HG03103 (cell line): ENCODE measurements at regions not wholly inside any gene's neighbourhood (a gene's known extent, or its start where the extent isn't known, plus 50 kb on each side); places are given as distances from the start of the nearest gene placed in this dataset.

Experiments
- ATAC-seq: cut with Tn5 transposase; IDR thresholded peaks from one replicate; pipeline ENCODE4 v1.9.1; 2021; ENCODE audit warnings: low read depth; ENCODE audit not compliant: unreplicated experiment

DNA sequence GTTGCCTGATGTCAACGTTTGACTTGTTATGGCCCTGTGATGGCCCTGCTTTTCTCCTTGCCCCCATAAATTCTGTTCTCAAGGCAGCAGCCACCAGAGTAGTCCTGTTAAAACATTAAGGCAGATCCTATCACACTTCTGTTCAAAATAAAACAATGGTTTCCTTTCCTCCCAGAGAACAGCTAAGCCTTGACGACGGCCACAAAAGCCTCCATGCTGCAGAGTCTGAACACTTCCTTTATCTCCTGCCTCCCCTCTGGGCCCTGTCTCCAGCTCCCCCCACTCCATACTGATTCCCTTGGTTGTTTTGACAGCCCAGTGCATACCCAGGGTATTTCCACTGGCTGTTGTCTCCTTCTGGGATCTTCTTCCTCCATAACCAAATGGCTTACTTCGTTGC lies 618.1 kb downstream of the MED13L start:
- no peak for ATAC-seq

DNA sequence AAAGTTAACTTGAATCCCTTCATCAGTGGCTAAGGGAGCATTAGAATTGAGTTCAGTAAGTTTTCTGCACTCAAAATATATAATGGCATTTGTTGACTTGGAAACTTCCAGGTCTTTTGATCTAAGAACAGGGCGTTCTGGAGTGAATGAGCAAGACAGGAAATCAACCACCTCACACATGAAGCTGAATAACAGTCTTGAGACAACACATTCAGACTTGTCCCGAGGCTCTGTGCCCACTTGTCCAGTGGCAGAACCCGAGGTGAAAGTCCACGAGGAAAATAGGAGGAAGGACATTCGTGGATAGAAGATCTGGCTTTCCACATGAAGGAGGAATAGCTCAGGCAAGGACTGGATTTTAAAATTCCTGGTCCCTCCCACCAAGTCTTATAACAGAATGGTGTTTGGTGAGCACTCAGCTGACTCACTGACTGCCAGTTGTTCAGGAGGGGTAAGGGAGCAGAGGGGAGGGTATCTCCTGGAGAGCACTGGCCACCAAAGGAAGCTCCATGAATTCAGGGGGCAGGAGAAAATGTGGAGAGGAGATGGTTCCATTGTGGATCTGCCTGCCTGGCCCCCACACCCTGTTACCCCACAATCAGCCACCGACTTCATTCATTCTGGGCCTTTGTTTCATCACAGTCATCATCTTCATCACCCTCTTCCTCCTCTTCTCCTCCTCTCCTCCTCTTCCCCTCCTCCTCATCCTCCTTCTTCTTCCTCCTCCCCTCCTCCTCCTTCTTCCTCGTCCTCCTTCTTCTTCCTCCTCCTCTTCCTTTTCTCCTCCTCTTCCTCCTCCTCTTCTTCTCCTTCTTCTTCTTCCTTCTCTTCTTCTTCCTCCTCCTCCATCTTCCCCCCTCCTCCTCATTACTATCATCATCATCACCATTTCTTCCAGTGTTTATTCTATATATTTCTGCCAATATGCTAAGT lies 620.1 kb downstream of the MED13L start:
- no peak for ATAC-seq

DNA sequence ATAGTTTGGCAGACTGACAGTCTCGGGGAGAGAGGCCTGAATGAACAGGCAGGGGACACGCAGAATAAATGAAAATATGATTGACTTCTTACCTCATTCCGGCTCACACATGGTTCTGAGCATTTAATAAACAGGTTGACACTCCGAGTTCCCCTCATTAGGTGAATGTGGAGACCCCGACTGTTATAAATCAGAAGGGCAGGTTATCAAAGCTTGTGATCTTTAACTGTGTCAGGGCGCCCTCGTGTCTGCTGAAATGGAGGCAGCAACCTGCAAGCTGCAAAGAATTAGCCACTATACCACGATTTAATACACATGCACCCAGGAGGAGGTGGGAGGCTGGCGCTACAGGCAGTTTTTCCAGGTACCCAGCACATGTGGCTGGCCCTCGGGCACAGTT lies 627.5 kb downstream of the MED13L start:
- no peak for ATAC-seq

DNA sequence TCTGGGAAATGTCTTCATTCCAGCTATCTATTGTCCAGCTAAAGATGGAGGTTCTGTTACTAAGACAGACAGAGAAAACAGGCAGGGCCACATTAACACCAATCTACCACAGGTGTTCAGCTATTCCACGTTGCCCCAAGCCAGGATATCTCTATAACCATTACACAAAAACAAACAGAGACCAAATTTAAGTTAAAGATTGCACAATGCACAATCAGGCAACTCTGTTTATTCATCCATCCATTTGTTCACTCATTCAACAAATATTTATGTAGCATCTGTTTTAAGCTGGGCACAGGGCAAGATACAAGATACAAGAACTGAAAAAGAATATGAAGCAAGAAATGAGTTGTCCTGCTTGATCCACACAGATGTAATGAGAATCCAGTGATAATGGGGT lies 629.0 kb downstream of the MED13L start:
- no peak for ATAC-seq

DNA sequence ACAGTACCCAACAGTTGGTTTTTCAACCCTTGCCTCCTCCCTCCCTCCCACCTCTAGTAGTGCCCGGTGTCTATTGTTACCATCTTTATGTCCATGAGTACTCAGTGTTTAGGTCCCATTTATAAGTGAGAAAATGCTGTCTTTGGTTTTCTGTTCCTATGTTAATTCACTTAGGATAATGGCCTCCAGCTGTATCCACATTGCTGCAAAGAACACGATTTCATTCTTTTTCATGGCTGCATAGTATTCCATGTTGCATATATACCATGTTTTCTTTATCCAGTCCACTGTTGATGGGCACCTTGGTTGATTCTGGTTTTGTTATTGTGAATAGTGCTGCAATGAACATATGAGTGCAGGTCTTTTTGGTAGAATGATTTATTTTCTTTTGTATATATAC lies 631.3 kb downstream of the MED13L start:
- ATAC-seq: no peak

DNA sequence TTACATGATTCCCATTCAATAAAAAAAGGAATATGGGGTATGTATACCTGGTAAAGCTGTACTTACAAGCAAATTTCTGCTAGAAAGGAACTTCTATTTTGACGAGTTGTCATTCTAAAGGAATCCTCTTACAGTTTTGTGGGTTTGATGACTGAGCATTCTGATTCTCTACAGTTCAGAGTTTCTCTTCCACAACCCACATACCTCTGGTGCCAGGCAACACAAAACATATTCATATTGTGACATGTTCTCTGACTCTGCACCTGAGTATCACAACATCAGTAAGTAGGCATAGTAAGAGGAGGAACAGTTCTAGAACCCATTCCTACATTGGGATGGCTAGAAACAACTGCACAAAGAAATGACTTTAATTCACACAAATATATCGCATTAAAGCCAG lies 636.6 kb downstream of the MED13L start:
- no peak for ATAC-seq

DNA sequence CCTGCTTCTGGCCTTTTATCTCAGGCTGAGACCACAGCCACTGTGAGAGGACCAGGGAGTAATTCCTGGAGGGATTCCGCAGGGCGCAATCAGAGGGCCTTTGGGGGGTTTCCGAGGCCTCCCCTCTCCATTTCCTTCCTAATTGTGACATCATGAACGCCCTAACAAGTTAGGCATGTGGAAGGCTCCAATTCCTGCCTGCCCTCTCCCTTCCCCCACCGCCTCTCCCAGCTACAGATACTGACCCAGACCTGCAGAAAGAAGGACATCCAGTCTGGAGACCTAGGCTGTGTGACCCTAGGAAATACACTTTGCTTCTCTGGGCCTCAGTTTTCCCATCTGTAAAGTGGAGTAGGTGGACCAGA lies 637.9 kb downstream of the MED13L start:
- ATAC-seq: no peak

DNA sequence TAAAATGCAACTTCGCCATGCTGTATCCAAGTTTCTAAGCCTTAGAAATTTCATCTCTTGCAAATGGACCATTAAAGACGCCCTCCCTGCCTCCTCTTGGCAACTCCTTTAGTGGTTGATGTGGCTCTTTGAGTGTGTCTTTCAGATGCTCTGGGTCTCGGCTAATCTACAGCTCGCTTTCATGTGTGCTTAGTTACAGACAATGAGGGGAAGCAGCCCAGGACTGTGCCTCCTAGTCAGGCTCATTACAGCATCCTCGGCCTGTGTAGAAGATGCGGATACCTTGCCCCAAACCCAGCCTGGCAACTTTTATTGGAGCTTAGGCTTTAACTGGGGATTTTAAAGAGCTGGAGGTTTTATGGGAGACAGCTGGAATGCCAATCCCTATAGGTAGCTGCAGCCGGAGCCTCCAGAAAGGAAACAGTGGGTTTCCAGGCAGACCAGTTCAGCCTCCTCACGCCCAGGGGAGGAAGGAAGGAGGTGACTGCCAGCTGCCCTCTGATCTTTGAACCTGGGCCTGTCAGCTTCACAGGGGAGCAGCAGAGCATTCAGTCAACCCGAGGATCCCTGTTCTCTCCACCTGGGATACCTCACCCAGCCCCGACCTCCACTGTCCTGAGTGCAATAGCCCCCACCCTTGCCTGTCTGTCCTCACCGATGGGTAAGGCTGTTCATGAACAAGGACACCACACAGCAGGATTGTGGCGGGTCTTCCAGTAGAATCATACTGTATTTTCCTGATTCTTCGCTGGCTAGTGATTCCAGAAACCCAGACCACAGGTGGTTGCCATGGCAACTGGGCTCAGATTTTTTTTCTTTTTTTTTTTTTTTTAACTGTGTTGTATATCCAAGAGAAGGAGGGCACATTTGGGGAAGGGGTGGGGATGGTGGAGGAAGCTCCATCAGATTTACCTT lies 638.5 kb downstream of the MED13L start:
- ATAC-seq: no peak

DNA sequence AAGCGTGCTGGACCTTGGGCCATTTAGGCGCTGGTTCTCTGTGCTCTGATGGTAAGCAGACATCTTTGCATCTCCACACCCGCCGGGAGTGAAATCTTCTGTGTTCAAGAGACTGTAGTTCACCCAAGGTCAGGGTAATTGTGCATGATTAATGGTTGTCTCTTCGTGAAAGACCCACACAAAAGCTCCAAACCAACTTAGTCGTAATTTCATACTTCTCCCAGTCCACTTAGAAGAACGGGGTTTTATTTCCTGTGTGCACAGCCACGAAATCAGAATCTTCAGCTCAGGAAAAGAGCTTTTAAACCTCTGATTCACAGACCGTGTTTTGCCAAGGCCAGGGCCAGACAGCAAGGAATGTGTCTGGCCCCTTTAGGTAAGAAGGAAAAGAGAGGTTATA lies 640.9 kb downstream of the MED13L start:
- no peak for ATAC-seq

DNA sequence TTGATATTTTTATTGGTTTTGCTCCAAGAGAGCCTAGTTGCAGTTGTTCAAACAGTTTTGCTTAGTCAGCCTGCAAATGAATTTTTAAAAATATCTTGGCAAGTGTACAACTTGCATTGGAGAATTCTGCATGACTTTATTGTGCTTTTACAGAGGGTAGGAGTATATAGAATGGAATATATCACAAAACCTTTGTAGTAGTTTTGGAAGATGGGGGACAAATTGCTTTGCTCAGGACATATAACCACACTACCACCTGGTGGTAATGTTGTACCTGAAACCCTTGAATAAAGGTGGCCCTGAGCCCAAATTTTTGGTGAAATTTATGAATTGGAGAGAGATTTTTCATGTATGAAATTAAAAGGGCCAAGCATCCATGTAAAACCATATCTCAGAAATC lies 645.2 kb downstream of the MED13L start:
- ATAC-seq: no peak

DNA sequence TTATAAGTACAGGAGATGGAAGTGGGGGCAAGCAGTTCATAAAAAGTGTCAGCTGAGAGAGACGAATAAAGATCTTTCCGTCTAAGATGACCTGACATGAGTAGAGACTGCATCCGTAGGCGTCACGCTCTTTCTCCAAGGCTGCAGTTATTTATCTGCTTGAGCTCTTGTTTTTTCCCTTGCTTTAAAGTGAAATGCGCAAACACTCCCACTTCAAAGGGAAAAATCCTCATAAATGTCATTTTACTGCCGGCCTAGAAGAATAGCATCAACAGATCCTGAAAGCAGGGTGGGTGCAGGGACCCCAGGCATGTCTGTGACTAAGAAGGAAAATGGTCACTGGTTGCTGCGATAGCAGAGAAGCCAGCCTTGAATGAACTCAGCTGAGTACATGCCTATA lies 647.4 kb downstream of the MED13L start:
- no peak for ATAC-seq

DNA sequence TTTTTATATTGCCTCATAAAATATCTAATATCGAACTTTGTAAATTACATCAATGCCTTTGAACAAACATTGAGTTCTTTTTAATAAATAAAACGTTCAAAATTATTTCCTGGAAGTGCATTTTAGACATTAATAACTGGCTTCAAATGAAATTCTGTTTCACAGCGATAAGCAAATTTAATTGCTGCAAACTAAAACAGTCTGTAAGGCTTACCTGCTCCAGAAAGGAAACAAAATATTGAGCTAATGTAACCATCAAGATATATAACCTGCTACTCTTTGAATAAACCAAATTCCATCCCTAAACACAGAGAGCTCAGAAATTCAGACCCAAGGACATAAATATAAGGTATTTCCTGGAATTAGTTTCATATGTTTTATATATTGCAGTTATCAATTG lies 651.3 kb downstream of the MED13L start:
- no peak for ATAC-seq

DNA sequence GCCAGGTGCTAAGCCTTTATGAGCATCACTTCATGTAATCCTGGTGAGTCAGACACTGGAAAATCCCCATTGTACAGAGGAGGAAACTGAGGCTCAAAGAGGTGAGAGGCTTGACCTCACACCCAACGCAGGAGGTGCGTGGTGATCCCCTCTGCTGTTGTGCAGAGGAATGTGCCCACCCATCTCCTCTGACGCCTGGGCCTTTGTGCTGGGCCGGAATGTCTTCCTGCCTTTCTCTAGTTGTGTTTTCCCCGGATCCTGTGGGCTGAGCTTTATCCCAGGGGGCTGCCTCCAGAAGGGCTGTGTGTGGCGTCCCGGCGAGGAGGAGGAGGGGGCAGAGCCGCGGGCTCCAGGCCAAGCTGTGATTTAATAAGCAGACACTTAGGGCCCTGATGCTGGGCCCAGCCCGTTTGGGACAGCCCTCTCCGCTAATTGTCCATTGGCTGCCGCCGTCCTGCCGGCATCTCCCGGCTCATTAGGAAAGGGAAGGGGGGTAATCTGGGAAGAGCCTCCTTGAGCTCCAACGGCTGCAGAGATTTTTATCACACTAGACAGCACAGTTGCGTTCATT lies 653.6 kb downstream of the MED13L start:
- no peak for ATAC-seq

DNA sequence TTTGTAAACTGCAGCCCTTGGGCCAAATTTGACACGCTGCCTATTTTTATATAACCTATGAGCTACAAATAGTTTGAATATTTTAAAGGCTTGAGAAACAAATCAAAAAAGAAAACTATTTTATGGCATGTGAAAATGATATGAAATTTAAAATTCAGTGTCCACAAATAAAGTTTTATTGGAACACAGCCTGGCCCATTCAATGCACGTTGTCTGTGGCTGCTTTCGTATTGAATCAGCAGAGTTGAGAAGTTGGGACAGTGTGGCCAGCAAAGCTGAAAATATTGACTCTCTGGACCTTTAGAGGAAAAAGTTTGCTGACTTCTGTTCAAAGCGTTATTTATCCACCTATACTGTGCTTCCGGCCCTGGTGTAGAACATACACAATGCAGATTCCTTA lies 654.2 kb downstream of the MED13L start:
- no peak for ATAC-seq

DNA sequence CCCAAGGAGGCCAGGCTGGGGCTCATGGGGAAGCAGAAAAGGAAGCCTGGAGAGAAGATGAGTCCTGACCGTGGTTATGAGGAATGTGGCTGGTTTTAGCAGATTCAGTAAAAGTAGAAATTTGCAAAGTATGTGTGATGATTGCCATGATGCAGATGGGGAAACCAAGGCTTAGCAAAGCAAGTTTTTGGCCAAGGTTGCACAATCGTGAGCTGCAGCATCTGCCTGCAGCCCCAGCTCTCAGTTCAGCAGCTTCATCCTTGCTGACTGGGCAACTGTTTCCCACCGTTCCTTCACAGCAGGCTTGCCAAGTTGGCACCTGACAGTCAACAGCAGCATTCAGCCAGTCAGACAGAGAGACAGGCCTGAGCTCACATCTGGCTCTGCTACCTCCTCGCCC lies 656.7 kb downstream of the MED13L start:
- ATAC-seq: no peak

DNA sequence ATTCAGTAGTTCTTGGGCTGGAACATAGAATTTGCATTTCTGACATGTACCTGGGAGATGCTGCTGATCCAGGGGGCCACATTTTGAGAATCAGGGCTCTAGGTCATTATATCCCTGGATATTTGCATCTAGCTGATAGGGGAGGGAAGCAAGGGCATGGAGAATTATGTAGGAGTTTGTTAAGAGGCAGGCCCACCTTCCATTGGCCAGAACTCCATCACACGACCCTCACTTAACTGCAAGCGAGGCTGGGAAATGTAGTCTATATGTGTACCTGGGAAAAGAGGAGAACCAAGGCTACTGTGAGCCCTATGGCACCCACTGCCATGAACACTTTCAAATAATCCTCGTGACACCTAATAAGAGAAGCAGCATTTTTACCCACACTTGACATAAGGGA lies 657.6 kb downstream of the MED13L start:
- no peak for ATAC-seq

DNA sequence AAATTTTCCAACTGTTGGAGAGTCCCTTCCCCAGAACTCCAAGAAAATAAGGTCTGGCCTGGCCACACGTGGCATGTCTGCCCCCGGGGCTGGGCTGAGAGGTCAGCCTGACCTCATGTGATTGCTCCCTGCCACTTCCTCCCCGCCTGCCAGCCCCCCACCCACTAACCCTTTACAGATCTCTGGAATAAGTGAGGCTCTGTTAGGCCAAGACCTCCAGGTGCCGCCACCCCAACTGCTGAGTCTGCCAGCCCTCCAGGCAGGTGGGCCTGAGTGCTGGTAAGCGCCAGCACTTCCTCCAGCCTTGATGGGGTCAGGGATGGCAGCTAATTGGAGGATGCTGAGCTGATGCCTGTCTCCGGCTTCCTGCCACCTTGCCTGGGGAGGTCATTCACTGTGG lies 658.4 kb downstream of the MED13L start:
- no peak for ATAC-seq

DNA sequence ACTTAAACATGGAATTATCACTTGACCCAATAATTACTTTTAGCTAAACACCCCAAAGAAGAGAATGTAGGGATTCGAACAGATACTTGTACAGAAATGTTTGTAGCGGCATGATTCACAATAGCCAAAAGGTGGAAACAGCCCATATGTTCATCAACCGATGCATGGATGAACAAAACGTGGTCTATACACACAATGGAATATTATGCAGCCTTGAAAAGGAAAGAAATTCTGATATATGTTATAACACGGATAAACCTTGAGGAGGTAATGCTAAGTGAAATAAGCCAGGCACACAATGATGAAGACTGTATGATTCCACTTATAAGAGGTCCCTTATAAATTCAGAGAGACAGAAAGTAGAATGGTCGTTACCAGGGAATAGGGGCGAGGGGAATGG lies 659.4 kb downstream of the MED13L start:
- no peak for ATAC-seq

DNA sequence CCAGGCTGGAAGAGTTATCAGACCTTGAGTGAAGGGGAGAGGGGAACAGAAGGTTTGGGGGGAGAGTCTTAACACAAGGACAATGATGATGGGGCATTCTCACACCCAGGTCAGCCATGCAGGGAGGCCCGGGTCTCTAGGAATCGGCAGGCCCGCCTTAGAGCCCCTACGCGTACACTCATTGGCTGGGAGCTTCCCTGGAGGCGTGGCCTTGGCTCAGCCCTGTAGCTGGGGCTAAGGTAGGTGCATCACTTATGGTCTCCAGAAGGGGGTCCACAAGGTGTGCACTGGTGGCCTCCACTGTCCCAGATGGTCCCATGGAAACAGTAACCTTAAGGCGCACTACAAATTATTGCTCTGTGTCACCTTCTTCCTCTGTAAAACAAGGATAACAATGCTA lies 660.1 kb downstream of the MED13L start:
- ATAC-seq: no peak

DNA sequence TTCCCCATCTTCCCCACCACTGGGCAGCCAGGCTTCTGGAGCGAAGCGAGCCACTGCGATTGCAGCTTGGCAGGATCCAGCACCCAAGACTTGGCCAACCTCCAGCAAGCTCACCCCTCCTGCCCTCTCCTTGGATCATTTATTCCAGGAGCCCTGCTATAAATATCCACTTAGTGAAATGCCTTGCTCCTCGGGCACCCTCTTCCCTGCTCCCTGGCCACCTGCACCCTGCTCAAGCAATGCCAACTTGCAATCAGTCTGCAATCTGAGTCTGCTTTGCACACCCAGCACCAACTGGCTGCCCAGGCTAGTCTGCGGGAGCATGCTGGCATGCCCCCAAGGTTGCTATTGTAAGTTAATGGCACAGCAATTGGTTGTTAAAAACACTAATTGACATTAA lies 666.0 kb downstream of the MED13L start:
- no peak for ATAC-seq

DNA sequence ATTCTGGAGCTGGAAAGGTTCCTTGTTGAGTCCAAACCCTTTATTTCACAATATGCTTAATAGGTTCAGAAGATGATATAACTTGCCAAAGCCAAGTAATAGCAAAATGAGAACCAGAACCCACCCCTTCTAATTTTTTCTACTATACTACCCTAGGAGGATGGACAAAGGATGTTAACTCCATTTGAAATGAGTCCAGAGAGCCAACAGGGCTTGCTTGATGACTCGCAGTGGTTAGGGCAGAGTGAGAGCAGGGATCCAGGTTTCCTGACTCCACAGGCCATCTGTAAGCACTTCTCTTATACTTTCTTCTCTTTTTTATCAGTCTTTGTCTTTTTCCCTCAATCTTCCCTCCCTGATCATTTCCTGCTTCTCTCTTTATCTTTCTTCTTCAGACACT lies 668.1 kb downstream of the MED13L start:
- no peak for ATAC-seq
